ENCODE measurements at regions not wholly inside any gene's neighbourhood (a gene's known extent, or its start where the extent isn't known, plus 50 kb on each side); places are given as distances from the start of the nearest gene placed in this dataset.

- no peak overlapping the region for H3K4me2 ChIP-seq (ENCODE audit: low read length)
- no peak overlapping the region for H2AFZ ChIP-seq (ENCODE audit: low read length)
- H3K9me2 ChIP-seq (ENCODE audit: low read depth, low read length), result no peaks in the 10 kb centered on the region; the same call in 1 of the 2 replicates
- no peaks in the 10 kb centered on the region for H3K79me2 ChIP-seq (ENCODE audit: insufficient read depth, low read length)
- no peaks in the 10 kb centered on the region for H3F3A ChIP-seq (ENCODE audit: insufficient read depth, low read length)
- no peak overlapping the region for H3K27ac ChIP-seq (ENCODE audit: low read depth, low read length, poor library complexity, severe bottlenecking)
- H3K4me1 ChIP-seq (ENCODE audit: insufficient read depth, low read length, severe bottlenecking), result no peaks in the 10 kb centered on the region
- no peaks in the 10 kb centered on the region for H3K27me3 ChIP-seq (ENCODE audit: insufficient read depth, low read length)
- no peaks in the 10 kb centered on the region for H4K20me1 ChIP-seq (ENCODE audit: insufficient read depth, low read length)
- H3K9me3 ChIP-seq (ENCODE audit: low read length), result no peaks in the 10 kb centered on the region
- no peak overlapping the region for H3K9ac ChIP-seq (ENCODE audit: low read length)
- H3K4me3 ChIP-seq (ENCODE audit: low read depth, low read length, poor library complexity, severe bottlenecking), result no peak overlapping the region
- no peaks in the 10 kb centered on the region for H3K36me3 ChIP-seq (ENCODE audit: insufficient read depth, low read length)
- TF ChIP-seq CTCF (IDR thresholded peaks at IDR 0.05; ENCODE audit: low read length), result no peak
- no peak for TF ChIP-seq EZH2 (IDR thresholded peaks at IDR 0.05; ENCODE audit: borderline replicate concordance, low read length)
Observed at GRCh38 chr14:84543859-84544258, 986.1 kb upstream of the FLRT2 start.

DNA sequence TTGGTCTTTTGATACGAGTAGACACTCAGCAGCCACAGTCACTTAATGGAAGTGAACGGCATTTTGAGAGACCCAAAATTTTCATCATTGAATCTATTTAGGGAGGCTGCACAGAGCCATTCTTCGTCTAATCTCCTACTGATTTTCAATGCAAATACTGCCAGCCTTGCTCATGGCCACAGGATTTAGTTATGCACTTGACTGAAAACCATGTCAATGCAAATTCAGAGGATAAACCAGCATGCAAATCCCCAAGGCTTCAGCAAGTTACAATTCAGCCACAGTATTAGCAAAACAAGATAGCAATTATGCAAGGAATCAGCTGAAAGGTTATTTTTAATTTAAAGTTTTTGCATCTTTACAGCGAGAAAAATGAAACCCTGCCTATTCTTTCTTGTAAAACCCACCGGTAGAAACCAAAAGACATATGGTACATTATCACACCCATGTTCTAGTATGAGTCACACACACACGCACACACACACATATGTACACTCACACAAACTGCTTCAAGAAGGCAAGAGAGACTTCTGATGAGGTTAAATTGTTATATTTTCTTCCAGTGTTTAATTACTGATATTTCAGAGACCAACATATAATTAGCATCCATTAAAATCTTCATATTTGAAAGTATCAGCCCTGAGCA, 985.3 kb upstream of the FLRT2 start:
- no peak overlapping the region for H3K27ac ChIP-seq (ENCODE audit: low read depth, low read length, poor library complexity, severe bottlenecking)
- no peaks in the 10 kb centered on the region for H3K27me3 ChIP-seq (ENCODE audit: insufficient read depth, low read length)
- H3K4me3 ChIP-seq (ENCODE audit: low read depth, low read length, poor library complexity, severe bottlenecking), result no peak overlapping the region
- no peaks in the 10 kb centered on the region for H4K20me1 ChIP-seq (ENCODE audit: insufficient read depth, low read length)
- no peaks in the 10 kb centered on the region for H3F3A ChIP-seq (ENCODE audit: insufficient read depth, low read length)
- no peaks in the 10 kb centered on the region for H3K9me3 ChIP-seq (ENCODE audit: low read length)
- H3K9ac ChIP-seq (ENCODE audit: low read length), result no peak overlapping the region
- TF ChIP-seq EZH2 (IDR thresholded peaks at IDR 0.05; ENCODE audit: borderline replicate concordance, low read length) (no peak), CTCF (IDR thresholded peaks at IDR 0.05; ENCODE audit: low read length) (no peak)
- no peak overlapping the region for H2AFZ ChIP-seq (ENCODE audit: low read length)
- H3K4me1 ChIP-seq (ENCODE audit: insufficient read depth, low read length, severe bottlenecking), result no peaks in the 10 kb centered on the region
- no peaks in the 10 kb centered on the region; the same call in 1 of the 2 replicates for H3K9me2 ChIP-seq (ENCODE audit: low read depth, low read length)
- no peak overlapping the region for H3K4me2 ChIP-seq (ENCODE audit: low read length)
- no peaks in the 10 kb centered on the region for H3K36me3 ChIP-seq (ENCODE audit: insufficient read depth, low read length)
- no peaks in the 10 kb centered on the region for H3K79me2 ChIP-seq (ENCODE audit: insufficient read depth, low read length)

GRCh38 chr14:84546236-84546635, 983.7 kb upstream of the FLRT2 start:
- no peak overlapping the region for H3K4me3 ChIP-seq (ENCODE audit: low read depth, low read length, poor library complexity, severe bottlenecking)
- H3K4me1 ChIP-seq (ENCODE audit: insufficient read depth, low read length, severe bottlenecking), result no peaks in the 10 kb centered on the region
- no peaks in the 10 kb centered on the region for H3K79me2 ChIP-seq (ENCODE audit: insufficient read depth, low read length)
- H3K9me3 ChIP-seq (ENCODE audit: low read length), result no peaks in the 10 kb centered on the region
- no peak overlapping the region for H3K27ac ChIP-seq (ENCODE audit: low read depth, low read length, poor library complexity, severe bottlenecking)
- no peak overlapping the region for H3K9ac ChIP-seq (ENCODE audit: low read length)
- H4K20me1 ChIP-seq (ENCODE audit: insufficient read depth, low read length), result no peaks in the 10 kb centered on the region
- H3K36me3 ChIP-seq (ENCODE audit: insufficient read depth, low read length), result no peaks in the 10 kb centered on the region
- H3K4me2 ChIP-seq (ENCODE audit: low read length), result no peak overlapping the region
- no peaks in the 10 kb centered on the region; the same call in 1 of the 2 replicates for H3K9me2 ChIP-seq (ENCODE audit: low read depth, low read length)
- H2AFZ ChIP-seq (ENCODE audit: low read length), result no peak overlapping the region
- TF ChIP-seq CTCF (IDR thresholded peaks at IDR 0.05; ENCODE audit: low read length) (no peak), EZH2 (IDR thresholded peaks at IDR 0.05; ENCODE audit: borderline replicate concordance, low read length) (no peak)
- no peaks in the 10 kb centered on the region for H3K27me3 ChIP-seq (ENCODE audit: insufficient read depth, low read length)
- no peaks in the 10 kb centered on the region for H3F3A ChIP-seq (ENCODE audit: insufficient read depth, low read length)
